Mucosa of descending colon (tissue), 3 donors: ENCODE measurements at regions not wholly inside any gene's neighbourhood (a gene's known extent, or its start where the extent isn't known, plus 50 kb on each side); places are given as distances from the start of the nearest gene placed in this dataset.

Experiments used
- ATAC-seq: fragments of 200-7000 bp; cut with Tn5 transposase; one replicate; pipeline ENCODE4 v1.9.1; 2020; ENCODE audit warnings: mild to moderate bottlenecking, moderate library complexity
- DNase-seq, 3 donors: peaks; one replicate each; pipeline ENCODE4 v3.0.0-alpha.2; 2020
- H3K36me3 ChIP-seq: fragments of 200-600 bp; one replicate; pipeline ENCODE4 v1.8.0; 2021; ENCODE audit warnings: low read depth, mild to moderate bottlenecking
- H3K4me1 ChIP-seq: fragments of 200-600 bp; one replicate; pipeline ENCODE4 v1.8.0; 2021; ENCODE audit warnings: low read depth, mild to moderate bottlenecking
- H3K4me3 ChIP-seq: fragments of 200-600 bp; one replicate; pipeline ENCODE4 v1.8.0; 2021; ENCODE audit warnings: mild to moderate bottlenecking
- H3K9me3 ChIP-seq: fragments of 200-600 bp; one replicate; pipeline ENCODE4 v1.8.0; 2021; ENCODE audit warnings: mild to moderate bottlenecking
- CTCF ChIP-seq: fragments of 200-600 bp; IDR thresholded peaks from one replicate; pipeline ENCODE4 v1.8.0; 2022; ENCODE audit warnings: antibody characterized with exemption, mild to moderate bottlenecking
- intact Hi-C, 2 donors: fragments of 100-400 bp; cut with DNase I in 1 of 2; cut with micrococcal nuclease in 1 of 2; formaldehyde crosslinking; loops; one replicate each; pipeline versions ENCODE4 v1.11.0 to v1.11.1; 2022; cut with DNase I, micrococcal nuclease
- donor health status: DM: no; HTN: no; CAD: no; lungs with moderate emphysema.
- donor health status: DM: no; HTN: no; CAD: no.
- donor health status: DM: no; HTN: yes; CAD: no.

- Histone ChIP-seq H3K9me3 (no peaks in the 10 kb centered on the region), H3K36me3 (no peaks in the 10 kb centered on the region), H3K4me3 (no peak overlapping the region), H3K4me1 (no peaks in the 10 kb centered on the region)
- ATAC-seq (no peak), DNase-seq (no peak)
- intact Hi-C loops: no loop called here
- TF ChIP-seq CTCF: no peak
These were observed 97.8 kb downstream of the TMEM100 start for GRCh38 chr17:55624772-55625433.

GRCh38 chr17:55622547-55622946 lies 100.1 kb downstream of the TMEM100 start:
- H3K36me3 ChIP-seq: no peaks in the 10 kb centered on the region
- no peak for DNase-seq
- no peak overlapping the region for H3K4me3 ChIP-seq
- no peaks in the 10 kb centered on the region for H3K9me3 ChIP-seq
- no peak for TF ChIP-seq CTCF
- ATAC-seq: no peak
- no peaks in the 10 kb centered on the region for H3K4me1 ChIP-seq
- intact Hi-C loops: no loop called here

GRCh38 chr17:55620945-55621344 lies 101.7 kb downstream of the TMEM100 start:
- no peak for TF ChIP-seq CTCF
- no peaks in the 10 kb centered on the region for H3K4me1 ChIP-seq
- H3K9me3 ChIP-seq: no peaks in the 10 kb centered on the region
- DNase-seq (no peak), ATAC-seq (no peak)
- H3K36me3 ChIP-seq: no peaks in the 10 kb centered on the region
- intact Hi-C loops: no loop called here
- no peak overlapping the region for H3K4me3 ChIP-seq

- TF ChIP-seq CTCF: no peak
- DNase-seq: no peak
- Histone ChIP-seq H3K9me3 (no peaks in the 10 kb centered on the region), H3K4me1 (no peaks in the 10 kb centered on the region), H3K4me3 (no peak overlapping the region), H3K36me3 (no peaks in the 10 kb centered on the region)
- intact Hi-C loops: no loop called here
- no peak for ATAC-seq
These were observed 102.6 kb downstream of the TMEM100 start for GRCh38 chr17:55620023-55620422.

GRCh38 chr17:55617441-55617840 lies 105.2 kb downstream of the TMEM100 start:
- no peaks in the 10 kb centered on the region for H3K4me1 ChIP-seq
- H3K36me3 ChIP-seq: no peaks in the 10 kb centered on the region
- ATAC-seq (no peak), DNase-seq (no peak)
- H3K4me3 ChIP-seq: no peak overlapping the region
- TF ChIP-seq CTCF: no peak
- H3K9me3 ChIP-seq: no peaks in the 10 kb centered on the region
- intact Hi-C loops: no loop called here

- H3K36me3 ChIP-seq: no peaks in the 10 kb centered on the region
- intact Hi-C loops: no loop called here
- no peaks in the 10 kb centered on the region for H3K9me3 ChIP-seq
- no peak overlapping the region for H3K4me3 ChIP-seq
- no peaks in the 10 kb centered on the region for H3K4me1 ChIP-seq
- TF ChIP-seq CTCF: no peak
- ATAC-seq (no peak), DNase-seq (no peak)
These were observed 102.8 kb upstream of the SMIM36 start for GRCh38 chr17:55614061-55614460.
